OCI-LY3 (cell line): ENCODE measurements at regions not wholly inside any gene's neighbourhood (a gene's known extent, or its start where the extent isn't known, plus 50 kb on each side); places are given as distances from the start of the nearest gene placed in this dataset.

Experiments used
- H2AFZ ChIP-seq: fragments of 200-600, 300-600 bp; shearing (Covaris generic); 2 replicates; pipeline ENCODE4 v1.6.0; 2014; ENCODE audit warnings: antibody characterized with exemption, low read depth, low read length
- H3K27ac ChIP-seq: fragments of 200-600, 300-600 bp; sonication (generic); 2 replicates; pipeline ENCODE4 v1.5.1; 2014; ENCODE audit warnings: mild to moderate bottlenecking, low read length, moderate library complexity, mixed read lengths
- H3K27me3 ChIP-seq: fragments of 200-600, 300-600 bp; sonication (generic); 2 replicates; pipeline ENCODE4 v1.6.1; 2014; ENCODE audit warnings: low read depth, low read length, mixed read lengths
- H3K36me3 ChIP-seq: fragments of 200-600, 300-600 bp; sonication (generic); replicated peaks from 2 replicates; pipeline ENCODE3; 2014; ENCODE audit warnings: low read depth, low read length, mixed read lengths
- H3K4me1 ChIP-seq: fragments of 300-600, 200-600 bp; sonication (generic); 2 replicates; pipeline ENCODE4 v1.6.1; 2014; ENCODE audit warnings: low read length, mixed read lengths
- H3K4me2 ChIP-seq: fragments of 200-600, 300-600 bp; sonication (generic); 2 replicates; pipeline ENCODE4 v1.6.1; 2014; ENCODE audit warnings: low read length, mixed read lengths
- H3K4me3 ChIP-seq: fragments of 300-600, 200-600 bp; sonication (generic); 2 replicates; pipeline ENCODE4 v1.5.1; 2014; ENCODE audit warnings: antibody characterized with exemption, mild to moderate bottlenecking, low read length, moderate library complexity
- H3K79me2 ChIP-seq: fragments of 300-600, 200-600 bp; shearing (Covaris generic); 2 replicates; pipeline ENCODE4 v1.6.1; 2014; ENCODE audit warnings: mild to moderate bottlenecking, low read length, mixed read lengths
- H3K9ac ChIP-seq: fragments of 300-600, 200-600 bp; shearing (Covaris generic); 2 replicates; pipeline ENCODE4 v1.6.0; 2014; ENCODE audit warnings: mild to moderate bottlenecking, low read length, moderate library complexity
- H3K9me3 ChIP-seq: fragments of 200-600, 300-600 bp; shearing (Covaris generic); 2 replicates; pipeline ENCODE4 v1.6.1; 2014; ENCODE audit warnings: low read length, mixed read lengths; ENCODE audit not compliant: insufficient read depth
- H4K20me1 ChIP-seq: fragments of 200-600, 300-600 bp; sonication (generic); 2 replicates; pipeline ENCODE4 v1.6.1; 2016; ENCODE audit warnings: low read length, mixed read lengths; ENCODE audit not compliant: insufficient read depth
- CTCF ChIP-seq: fragments of 200-600, 300-600 bp; sonication (generic); IDR thresholded peaks from 2 replicates; pipeline ENCODE4 v1.5.1; 2014; ENCODE audit warnings: antibody characterized with exemption, low read length, low read depth
- EZH2phosphoT487 ChIP-seq: fragments of 200-600 bp; shearing (Covaris generic); IDR thresholded peaks from 2 replicates; pipeline ENCODE4 v1.6.1; 2018; ENCODE audit warnings: antibody characterized with exemption, mixed run types, low read depth

- peak; percentile 24 for TF ChIP-seq CTCF
- TF ChIP-seq EZH2phosphoT487, result no peak
- H3K4me3 ChIP-seq, result no peak overlapping the region
These were observed 88.5 kb downstream of the NPIPB11 start for GRCh38 chr16:29318037-29318436.

GRCh38 chr16:29317269-29317668, 89.2 kb downstream of the NPIPB11 start:
- Histone ChIP-seq H2AFZ (no peak overlapping the region), H3K27me3 (peaks cover 9% of the 10 kb centered on the region; the same call in 1 of the 2 replicates), H3K4me3 (no peak overlapping the region), H3K4me2 (no peak overlapping the region), H3K79me2 (no peaks in the 10 kb centered on the region), H3K36me3 (no peaks in the 10 kb centered on the region), H3K9ac (no peak overlapping the region), H3K4me1 (no peaks in the 10 kb centered on the region), H4K20me1 (no peaks in the 10 kb centered on the region), H3K27ac (no peak overlapping the region), H3K9me3 (no peaks in the 10 kb centered on the region)
- no peak for TF ChIP-seq EZH2phosphoT487
- TF ChIP-seq CTCF, result no peak

More at GRCh38 chr16:29318037-29318436, 88.5 kb downstream of the NPIPB11 start:
- no peaks in the 10 kb centered on the region for H3K4me1 ChIP-seq
- no peaks in the 10 kb centered on the region for H3K79me2 ChIP-seq
- no peak overlapping the region for H3K27ac ChIP-seq
- H2AFZ ChIP-seq, result no peak overlapping the region
- no peaks in the 10 kb centered on the region for H3K9me3 ChIP-seq
- H3K36me3 ChIP-seq, result no peaks in the 10 kb centered on the region
- H3K27me3 ChIP-seq, result peaks cover 9% of the 10 kb centered on the region; the same call in 1 of the 2 replicates
- no peak overlapping the region for H3K4me2 ChIP-seq
- H4K20me1 ChIP-seq, result no peaks in the 10 kb centered on the region
- no peak overlapping the region for H3K9ac ChIP-seq

GRCh38 chr16:29316761-29317183, 89.7 kb downstream of the NPIPB11 start:
- Histone ChIP-seq H3K9ac (no peak overlapping the region), H3K36me3 (no peaks in the 10 kb centered on the region), H3K4me1 (no peaks in the 10 kb centered on the region), H2AFZ (no peak overlapping the region), H4K20me1 (no peaks in the 10 kb centered on the region), H3K79me2 (no peaks in the 10 kb centered on the region), H3K9me3 (no peaks in the 10 kb centered on the region), H3K4me2 (no peak overlapping the region), H3K4me3 (no peak overlapping the region), H3K27me3 (peaks cover 9% of the 10 kb centered on the region; the same call in 1 of the 2 replicates), H3K27ac (no peak overlapping the region)
- no peak for TF ChIP-seq CTCF
- TF ChIP-seq EZH2phosphoT487, result no peak

GRCh38 chr16:29315916-29316517, 90.5 kb downstream of the NPIPB11 start:
- no peak overlapping the region for H3K9ac ChIP-seq
- H3K27ac ChIP-seq, result no peak overlapping the region
- H2AFZ ChIP-seq, result no peak overlapping the region

More at GRCh38 chr16:29315916-29316517, 90.5 kb downstream of the NPIPB11 start:
- no peak for TF ChIP-seq EZH2phosphoT487
- TF ChIP-seq CTCF, result no peak
- no peaks in the 10 kb centered on the region for H3K36me3 ChIP-seq
- no peaks in the 10 kb centered on the region for H3K9me3 ChIP-seq
- no peak overlapping the region for H3K4me2 ChIP-seq
- no peak overlapping the region for H3K4me3 ChIP-seq
- H4K20me1 ChIP-seq, result no peaks in the 10 kb centered on the region
- H3K4me1 ChIP-seq, result no peaks in the 10 kb centered on the region
- no peaks in the 10 kb centered on the region for H3K79me2 ChIP-seq
- peaks cover 9% of the 10 kb centered on the region; the same call in 1 of the 2 replicates for H3K27me3 ChIP-seq
